GM19455 (cell line): ENCODE measurements at regions not wholly inside any gene's neighbourhood (a gene's known extent, or its start where the extent isn't known, plus 50 kb on each side); places are given as distances from the start of the nearest gene placed in this dataset.
A peak's percentile ranks its signal among the peaks of the same experiment; 100 is the strongest.
"Not testable (repeated sequence)": the region's sequence is repeated elsewhere in the genome, so short reads cannot be mapped to it uniquely, and the experiment has no call there.

Experiments
- ATAC-seq: cut with Tn5 transposase; IDR thresholded peaks from one replicate; pipeline ENCODE4 v1.9.1; 2021; ENCODE audit not compliant: unreplicated experiment

GRCh38 chr13:99074693-99075092, 96.8 kb upstream of the DOCK9 start:
- no peak for ATAC-seq

- ATAC-seq = peak; percentile 85
Observed at GRCh38 chr13:99075268-99076191, 97.7 kb upstream of the DOCK9 start.

- ATAC-seq = no peak
Observed at GRCh38 chr13:99078017-99078771, 100.3 kb upstream of the DOCK9 start.

- no peak for ATAC-seq
Observed at GRCh38 chr13:99080131-99080530, 102.3 kb upstream of the DOCK9 start.

- no peak for ATAC-seq
Observed at GRCh38 chr13:99083981-99084380, 106.1 kb upstream of the DOCK9 start.

GRCh38 chr13:99085139-99085807, 107.4 kb upstream of the DOCK9 start:
- no peak for ATAC-seq

- ATAC-seq = no peak
Observed at GRCh38 chr13:99085808-99086266, 108.0 kb upstream of the DOCK9 start.

GRCh38 chr13:99086267-99087097, 108.6 kb upstream of the DOCK9 start:
- ATAC-seq = peak; percentile 50

GRCh38 chr13:99087098-99087953, 109.5 kb upstream of the DOCK9 start:
- ATAC-seq = peak; percentile 77

- peak; percentile 32 for ATAC-seq
Observed at GRCh38 chr13:99087954-99088491, 110.2 kb upstream of the DOCK9 start.

GRCh38 chr13:99093997-99094396, 106.7 kb upstream of the UBAC2 start:
- no peak for ATAC-seq

- not testable (repeated sequence) for ATAC-seq
Observed at GRCh38 chr13:99101831-99102230, 98.8 kb upstream of the UBAC2 start.

- no peak for ATAC-seq
Observed at GRCh38 chr13:99103536-99103935, 97.1 kb upstream of the UBAC2 start.

- ATAC-seq = no peak
Observed at GRCh38 chr13:99104396-99104795, 96.3 kb upstream of the UBAC2 start.

GRCh38 chr13:99105160-99105559, 95.5 kb upstream of the UBAC2 start:
- ATAC-seq = no peak

- ATAC-seq = no peak
Observed at GRCh38 chr13:99113351-99113750, 87.3 kb upstream of the UBAC2 start.

GRCh38 chr13:99118179-99118578, 82.5 kb upstream of the UBAC2 start:
- no peak for ATAC-seq

- no peak for ATAC-seq
Observed at GRCh38 chr13:99119656-99120055, 81.0 kb upstream of the UBAC2 start.

- ATAC-seq = no peak
Observed at GRCh38 chr13:99120751-99121150, 79.9 kb upstream of the UBAC2 start.
